SH-SY5Y (cell line): ENCODE measurements at regions not wholly inside any gene's neighbourhood (a gene's known extent, or its start where the extent isn't known, plus 50 kb on each side); places are given as distances from the start of the nearest gene placed in this dataset.

Source experiments
- GATA2 ChIP-seq: IDR thresholded peaks from 2 replicates; pipeline ENCODE4 v1.6.1; 2011; ENCODE audit warnings: mild to moderate bottlenecking, low read depth, low read length
- GATA3 ChIP-seq: IDR thresholded peaks from 2 replicates; pipeline ENCODE4 v1.6.1; 2011; ENCODE audit warnings: low read depth, mild to moderate bottlenecking, low read length, moderate library complexity

DNA sequence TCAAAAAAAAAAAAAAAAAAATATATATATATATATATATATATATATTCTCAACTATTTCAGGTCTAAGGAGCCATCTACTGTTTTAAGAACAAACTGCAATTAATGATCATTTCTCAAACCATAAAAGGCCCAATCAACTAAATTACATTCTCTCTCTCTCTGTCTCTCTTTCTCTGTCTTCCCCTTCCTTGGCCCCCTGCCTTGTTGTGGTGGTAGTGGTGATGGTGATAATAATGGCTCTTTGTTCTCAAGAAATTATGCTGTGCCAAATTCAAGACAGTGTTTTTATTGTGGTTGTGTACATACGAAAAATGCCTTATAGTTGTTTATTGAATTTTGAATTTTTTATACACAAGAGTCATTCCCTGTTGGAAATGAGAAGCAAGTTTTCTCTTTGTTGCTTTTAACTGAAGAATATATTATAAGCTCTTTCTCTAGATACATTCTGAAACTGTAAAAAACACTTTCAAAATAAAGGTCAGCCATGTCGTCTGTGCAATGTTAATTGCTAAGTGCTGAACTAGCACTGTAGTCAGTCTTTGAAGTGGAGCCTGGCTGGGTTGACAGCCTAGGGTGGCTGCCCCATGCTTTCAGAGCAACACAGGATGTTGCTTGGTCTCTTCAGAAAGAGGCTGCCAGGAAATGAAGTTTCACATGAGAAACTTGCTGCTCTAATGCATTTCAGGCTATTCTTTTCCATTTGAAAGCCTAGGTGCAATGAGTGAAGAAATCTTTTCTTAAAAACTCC lies 96.0 kb downstream of the HINT1 start:
- TF ChIP-seq GATA3 (no peak), GATA2 (no peak)
